ENCODE measurements at regions not wholly inside any gene's neighbourhood (a gene's known extent, or its start where the extent isn't known, plus 50 kb on each side); places are given as distances from the start of the nearest gene placed in this dataset.
A peak's percentile ranks its signal among the peaks of the same experiment; 100 is the strongest.

DNA sequence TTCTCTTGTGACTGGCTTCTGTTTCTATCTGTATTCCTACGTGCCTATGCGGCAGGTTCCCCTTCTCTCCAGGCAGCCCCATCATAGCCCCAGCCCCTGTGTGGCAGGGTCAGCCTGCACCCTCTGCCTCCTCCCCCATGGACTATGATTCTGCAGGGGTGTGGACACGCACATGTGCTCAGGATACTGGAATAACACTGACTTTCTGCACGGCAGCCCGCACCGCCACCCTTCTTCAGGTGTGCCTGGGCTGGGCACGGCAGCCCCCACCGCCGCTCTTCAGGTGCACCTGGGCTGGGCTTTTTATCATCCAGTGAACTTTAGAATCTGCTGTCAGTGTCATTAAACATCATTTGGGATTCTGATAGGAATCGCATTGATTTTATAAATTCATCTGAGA, 202.6 kb upstream of the PPP2R2D start:
- ATAC-seq (no peak), DNase-seq (ENCODE audit: missing footprints) (peak; percentile 28)
- intact Hi-C loops (cut with DNase I) = no loop called here

DNA sequence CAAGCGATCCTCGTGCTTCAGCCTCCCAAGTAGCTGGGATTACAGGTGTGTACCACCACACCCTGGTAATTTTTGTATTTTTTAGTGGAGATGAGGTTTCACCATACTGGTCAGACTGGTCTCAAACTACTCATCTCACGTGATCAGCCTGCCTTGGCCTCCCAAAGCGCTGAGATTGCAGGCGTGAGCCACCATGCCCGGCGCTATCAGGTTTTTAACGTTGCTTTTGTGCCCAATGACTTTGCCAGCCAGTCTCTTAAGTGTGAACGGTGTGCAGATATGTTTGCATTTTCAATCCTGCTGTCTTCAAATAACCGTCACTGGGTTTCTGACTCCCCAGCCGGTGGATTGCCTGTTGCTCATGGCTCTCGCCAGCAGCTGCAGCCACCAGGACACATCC, 201.8 kb upstream of the PPP2R2D start:
- intact Hi-C loops (cut with DNase I) = no loop called here

DNA sequence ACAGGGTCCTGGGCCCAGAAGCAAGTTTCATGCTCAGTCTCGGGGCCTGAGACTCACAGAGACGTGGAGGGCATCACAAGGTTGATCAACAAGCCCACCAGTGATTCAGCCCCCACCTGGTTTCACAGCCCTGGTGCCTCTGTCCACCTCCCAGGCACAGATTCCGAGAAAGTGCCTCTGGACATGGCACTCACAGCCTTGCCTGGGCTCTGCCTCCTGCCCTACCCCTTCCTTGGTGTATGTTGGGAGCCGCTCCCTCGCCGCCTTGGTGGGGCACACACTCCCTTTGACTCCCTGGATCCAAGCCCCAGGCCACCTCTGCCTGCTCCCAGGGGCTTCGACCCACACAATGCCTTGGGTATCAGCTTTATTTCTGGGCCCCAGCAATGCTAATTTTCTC, 200.8 kb upstream of the PPP2R2D start:
- ATAC-seq (no peak), DNase-seq (ENCODE audit: missing footprints) (no peak)
- intact Hi-C loops (cut with DNase I) = no loop called here

More for the DNA sequence above, 201.8 kb upstream of the PPP2R2D start:
- DNase-seq (ENCODE audit: missing footprints) (peak; percentile 16), ATAC-seq (no peak)

DNA sequence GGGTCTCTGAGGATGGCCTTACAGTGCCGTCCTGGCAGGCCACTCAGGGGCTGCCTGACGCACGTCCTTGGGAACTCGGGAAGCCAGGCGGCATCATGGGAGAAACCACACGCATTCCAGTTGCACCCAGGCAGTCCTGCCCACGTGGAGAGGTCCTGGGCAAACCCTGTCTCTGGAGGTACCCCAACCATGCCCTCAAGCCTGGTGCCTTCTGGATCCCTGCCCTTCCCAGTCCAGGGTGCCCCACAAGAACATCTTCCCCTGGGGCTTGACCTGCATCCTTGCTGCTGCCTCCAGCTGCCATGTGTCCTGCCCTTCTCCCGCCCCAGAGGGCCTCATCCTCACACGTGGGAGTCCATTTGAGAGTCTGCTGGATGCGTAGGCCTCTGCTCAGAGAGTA, 200.3 kb upstream of the PPP2R2D start:
- no peak for ATAC-seq
- peak; percentile 39 for DNase-seq (ENCODE audit: missing footprints)
- intact Hi-C loops (cut with DNase I) = no loop called here

DNA sequence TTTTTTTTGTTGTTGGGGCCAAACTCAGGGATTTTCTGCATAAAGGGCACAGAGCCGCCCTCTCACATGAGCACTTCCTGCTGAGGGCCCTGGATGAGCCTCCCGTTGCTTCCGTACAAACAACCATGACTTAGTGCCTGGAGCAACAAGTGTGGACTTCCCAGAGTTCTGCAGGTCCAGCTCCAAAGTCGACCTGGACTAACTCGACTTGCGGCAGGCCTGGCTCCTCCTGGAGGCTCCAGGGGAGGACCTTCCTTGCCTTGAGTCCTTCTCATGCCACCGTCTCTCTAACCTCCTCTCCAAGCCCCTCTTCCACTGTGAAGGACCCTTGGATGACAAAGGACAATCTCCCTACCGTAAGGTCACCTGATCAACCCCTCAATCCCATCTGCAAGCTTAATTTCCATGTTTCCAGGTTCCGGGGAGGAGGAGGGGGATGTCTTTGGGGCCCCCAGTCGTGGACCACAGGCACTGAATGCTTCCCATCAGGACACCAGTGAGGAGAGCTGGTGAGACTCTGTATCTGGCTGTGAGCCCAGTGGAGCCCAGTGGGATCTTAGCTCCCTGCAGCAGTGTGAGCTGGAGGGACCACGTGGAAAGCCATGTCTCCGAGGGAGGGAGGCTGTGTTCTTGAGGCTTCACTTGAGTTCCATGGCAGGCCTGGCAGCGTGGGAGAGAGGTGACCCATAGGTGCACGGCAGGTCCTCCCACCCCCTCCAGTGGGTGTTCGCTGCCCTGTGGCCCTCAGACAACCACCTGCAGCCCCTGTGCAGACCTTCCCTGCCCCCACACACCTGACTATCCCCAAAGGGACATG, 199.5 kb upstream of the PPP2R2D start:
- DNase-seq (ENCODE audit: missing footprints) (peak; percentile 44), ATAC-seq (no peak)
- intact Hi-C loops (cut with DNase I) = no loop called here

DNA sequence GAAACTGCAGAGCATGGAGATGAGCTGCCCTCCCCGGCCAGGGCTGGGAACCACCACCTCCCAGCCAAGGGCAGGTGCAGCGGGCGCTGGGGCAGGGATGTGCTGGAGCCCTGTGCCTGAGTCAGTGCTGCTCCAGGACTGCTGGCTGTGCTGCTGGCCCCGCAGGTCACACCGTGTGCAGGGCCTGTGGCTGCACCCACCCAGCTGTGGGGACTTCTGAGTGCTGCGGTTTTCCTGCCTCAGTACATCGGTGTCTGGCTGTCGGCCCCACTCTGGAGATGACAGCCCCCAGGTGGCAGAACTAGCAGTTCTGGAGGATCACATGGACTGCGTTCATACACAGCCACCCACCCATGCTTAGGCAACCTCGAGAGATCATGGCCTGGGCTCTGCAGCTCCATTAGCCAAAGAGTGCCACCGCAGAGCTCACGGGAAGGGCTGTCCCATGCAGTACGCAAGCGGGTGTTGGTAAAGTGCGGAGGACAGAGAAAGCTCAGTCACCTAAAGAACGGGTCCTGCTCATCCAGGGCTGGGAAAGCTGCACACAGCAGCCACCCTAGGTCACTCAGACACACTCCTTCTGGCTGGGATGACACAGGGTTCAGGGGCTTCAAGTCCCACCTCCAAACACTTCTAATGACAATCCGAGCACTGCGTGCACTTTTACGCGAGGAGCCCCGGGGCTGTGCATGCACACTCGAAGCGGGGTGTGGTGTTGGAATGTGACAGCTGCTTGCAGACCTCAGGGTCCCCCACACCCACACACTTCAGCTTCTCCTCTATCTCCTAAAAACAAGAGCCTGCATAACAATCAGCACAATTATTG, 198.1 kb upstream of the PPP2R2D start:
- DNase-seq (ENCODE audit: missing footprints) (peak; percentile 46), ATAC-seq (no peak)
- intact Hi-C loops (cut with DNase I) = no loop called here

DNA sequence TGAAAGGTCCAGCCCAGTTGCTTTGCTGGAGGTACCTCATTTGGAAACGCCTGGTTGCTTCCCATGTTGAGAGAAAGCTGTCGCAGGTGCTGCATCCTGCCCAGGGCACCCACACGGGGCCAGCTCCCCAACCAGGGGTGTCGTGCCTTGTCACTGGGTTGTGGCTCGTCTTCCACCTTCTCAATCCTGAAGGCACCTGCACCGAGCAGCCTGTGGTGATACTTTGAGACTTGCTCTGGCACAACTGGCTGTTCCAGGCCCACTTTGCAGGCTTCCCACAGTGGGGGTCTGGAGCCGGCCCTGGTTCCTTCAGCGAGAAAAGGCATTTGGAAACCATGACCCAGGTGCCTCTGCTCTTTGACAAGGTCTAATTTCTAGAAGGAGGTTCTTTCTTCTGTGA, 197.3 kb upstream of the PPP2R2D start:
- DNase-seq (ENCODE audit: missing footprints) = peak; percentile 35
- intact Hi-C loops (cut with DNase I) = no loop called here
- ATAC-seq = no peak

DNA sequence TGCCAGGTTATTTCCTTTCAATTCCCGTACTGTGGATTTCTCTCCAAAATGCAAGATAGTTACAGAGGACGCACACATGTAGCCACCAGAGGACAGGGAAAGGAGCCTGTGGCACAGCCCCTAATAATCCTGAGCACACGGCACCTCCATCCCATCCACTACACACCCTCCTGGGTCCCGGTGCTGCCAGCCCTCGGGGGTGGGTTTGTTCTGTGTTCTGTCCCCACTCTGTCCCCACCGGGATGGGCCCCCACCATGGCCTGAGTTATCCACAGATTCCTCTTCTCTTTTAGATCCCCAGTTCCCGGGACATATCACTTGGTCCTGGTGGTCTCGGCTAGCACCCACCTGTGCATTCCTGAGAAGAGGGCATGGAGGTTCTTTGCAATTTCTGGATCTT, 196.9 kb upstream of the PPP2R2D start:
- ATAC-seq (no peak), DNase-seq (ENCODE audit: missing footprints) (peak; percentile 22)
- intact Hi-C loops (cut with DNase I) = no loop called here

DNA sequence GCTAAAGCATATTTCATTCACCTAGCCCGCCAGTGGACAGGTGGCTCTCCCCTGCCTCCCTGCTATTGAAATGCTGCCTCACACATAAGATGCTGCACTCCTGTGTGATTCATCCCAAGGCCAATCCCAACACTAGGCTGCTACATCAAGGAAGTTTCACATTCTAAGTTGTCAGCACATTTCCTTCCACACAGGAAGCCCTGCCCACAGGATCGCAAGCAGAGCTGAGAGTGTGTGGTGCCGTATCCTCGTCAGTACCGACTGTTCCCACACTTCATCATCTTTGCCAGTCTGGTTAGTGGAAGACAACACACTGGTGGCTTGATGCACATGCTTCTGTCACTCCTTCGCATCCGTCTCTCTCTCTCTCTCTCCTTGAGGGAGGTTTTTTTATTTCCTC, 194.3 kb upstream of the PPP2R2D start:
- peak; percentile 23 for DNase-seq (ENCODE audit: missing footprints)
- intact Hi-C loops (cut with DNase I) = no loop called here
- ATAC-seq = no peak

DNA sequence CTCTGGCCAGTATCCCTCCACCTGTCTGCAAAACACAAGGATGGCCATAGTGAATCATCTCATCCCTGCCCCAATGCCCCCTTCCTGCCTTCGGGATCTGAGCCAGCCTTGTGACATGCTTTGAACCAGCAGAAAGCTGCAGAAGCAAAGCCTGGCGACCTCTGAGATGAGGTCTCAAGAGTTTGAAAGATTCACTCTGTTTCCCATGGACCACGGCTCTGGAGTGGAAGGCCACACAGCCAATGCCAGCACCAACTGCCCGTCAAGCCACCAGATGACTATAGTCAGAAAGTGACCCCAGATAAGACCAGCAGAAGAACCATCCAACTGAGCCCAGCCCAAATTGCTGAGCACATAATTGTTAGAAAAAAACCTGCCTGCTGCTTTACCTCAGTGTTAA, 193.9 kb upstream of the PPP2R2D start:
- intact Hi-C loops (cut with DNase I) = no loop called here
- no peak for ATAC-seq

DNA sequence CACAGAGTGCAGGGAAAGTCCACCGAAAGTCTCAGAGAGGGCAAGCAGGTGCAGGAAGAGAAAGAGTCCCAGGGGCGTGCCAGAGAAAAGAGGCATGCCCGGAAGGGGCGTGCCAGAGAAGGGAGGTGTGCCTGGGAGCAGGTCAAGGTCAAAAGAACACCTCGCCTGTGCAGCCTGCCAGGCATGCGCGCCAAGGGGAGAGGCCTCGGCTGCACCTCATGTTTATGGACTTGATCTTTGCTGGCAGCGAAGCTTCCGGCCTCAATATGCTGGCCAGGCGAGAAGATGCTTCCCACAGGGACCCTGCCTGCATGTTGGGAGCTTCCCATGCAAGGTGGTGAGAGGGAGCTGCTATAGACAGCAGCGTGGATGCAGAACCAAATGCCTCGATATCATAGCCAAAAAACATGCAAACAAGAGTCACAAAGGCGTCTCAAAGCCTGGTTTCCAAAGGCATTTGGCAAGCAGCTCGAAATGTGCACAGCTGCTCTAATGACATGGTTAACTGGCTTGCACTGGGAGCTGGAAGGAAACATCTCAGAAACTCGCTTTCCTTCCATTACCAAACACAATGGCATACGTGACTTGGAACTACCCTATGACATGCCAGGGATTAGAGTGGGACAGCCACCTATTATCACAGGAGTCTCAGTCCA, 192.5 kb upstream of the PPP2R2D start:
- intact Hi-C loops (cut with DNase I) = no loop called here
- no peak for ATAC-seq
- DNase-seq (ENCODE audit: missing footprints) = peak; percentile 18

More for the DNA sequence above, 193.9 kb upstream of the PPP2R2D start:
- DNase-seq (ENCODE audit: missing footprints) = peak; percentile 26

DNA sequence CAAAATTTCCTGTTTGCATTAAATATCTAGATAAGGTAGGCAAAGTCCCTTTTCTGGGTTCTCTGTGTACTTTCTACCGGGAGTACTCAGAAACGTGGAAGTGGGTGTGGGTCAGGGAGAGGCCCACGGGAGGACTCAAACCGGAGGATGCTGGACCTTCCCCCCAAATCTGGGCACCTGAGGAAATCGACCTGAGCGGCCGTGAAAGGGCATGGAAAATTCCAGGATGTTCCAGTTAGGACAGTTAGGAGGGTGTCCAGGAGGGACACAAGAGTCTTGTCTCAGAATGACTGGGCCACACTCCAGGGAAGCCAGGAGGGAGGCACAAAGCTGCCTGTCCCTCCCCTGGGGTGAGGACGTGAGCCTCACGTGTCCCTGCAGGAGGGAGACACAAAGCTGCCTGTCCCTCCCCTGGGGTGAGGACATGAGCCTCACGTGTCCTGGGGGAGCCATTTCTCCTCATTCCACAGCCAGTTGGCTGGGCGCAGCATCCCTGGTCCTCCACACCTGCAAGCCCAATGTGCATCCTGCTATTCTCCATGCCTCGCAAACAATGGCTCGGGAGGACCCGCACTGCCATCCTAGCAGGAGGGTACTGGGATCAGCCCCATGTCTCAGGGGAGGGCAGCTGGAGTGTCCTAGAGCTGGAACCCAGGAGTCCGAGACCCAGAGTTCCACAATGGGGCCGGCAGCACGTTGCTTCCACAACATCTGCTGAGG, 190.5 kb upstream of the PPP2R2D start:
- intact Hi-C loops (cut with DNase I) = no loop called here
- peak; percentile 62 for DNase-seq (ENCODE audit: missing footprints)
- ATAC-seq = no peak

DNA sequence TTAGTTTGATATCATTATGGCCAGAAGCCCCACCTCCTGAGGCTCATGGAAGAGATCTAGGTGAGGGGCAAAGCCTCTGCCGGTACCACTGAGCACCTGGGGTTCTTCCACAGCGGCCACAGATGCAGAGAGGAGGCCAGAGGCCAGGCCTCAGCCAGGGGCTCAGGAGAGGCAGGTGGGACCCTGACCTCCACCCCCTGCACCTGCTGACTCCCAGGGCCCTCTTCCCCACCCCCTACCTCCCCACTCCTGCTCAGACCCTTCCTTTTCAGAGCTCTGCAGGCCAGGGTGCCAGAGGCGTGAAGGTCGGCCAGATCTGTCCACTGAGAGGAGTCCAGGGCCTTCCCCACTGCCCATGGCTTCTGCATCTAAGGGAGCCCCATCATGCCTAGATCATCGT, 178.7 kb upstream of the PPP2R2D start:
- intact Hi-C loops (cut with DNase I) = no loop called here
- ATAC-seq (no peak), DNase-seq (ENCODE audit: missing footprints) (no peak)

DNA sequence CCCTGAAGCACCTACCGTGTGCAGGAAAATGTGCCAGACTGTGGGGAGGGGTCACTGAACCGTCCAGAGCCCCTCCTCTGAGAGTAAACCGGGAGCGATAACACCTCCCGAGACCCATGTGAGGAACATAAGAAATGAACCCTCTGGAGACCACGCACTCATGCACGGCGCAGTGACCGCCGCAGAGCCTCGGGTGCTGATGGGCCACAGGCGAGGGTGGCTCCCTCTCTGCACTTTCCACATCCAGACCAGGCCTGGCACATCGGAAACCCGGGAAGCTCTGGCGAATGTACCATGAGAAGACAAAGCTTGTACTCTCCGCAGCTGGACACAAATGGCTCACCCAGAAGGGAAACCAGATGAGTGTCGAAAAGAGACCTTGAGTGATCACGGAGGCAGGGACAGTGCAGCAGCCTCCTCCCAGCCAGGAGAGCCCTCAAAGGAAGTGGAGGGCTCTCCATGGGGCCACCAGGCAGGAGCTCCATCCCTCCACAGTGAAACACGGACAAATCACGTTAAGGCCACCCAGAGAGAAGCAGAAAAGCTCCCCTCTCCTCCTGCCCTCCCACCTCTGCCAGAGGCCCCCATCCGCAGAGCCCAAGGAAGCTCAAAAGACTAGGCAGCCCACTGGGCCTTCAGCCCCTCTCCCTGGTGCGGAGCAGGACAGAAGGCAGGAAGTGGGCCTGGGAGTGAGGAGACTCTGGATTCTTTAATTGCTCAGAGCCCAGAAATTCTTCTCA, 178.1 kb upstream of the PPP2R2D start:
- no peak for DNase-seq (ENCODE audit: missing footprints)
- no peak for ATAC-seq
- intact Hi-C loops (cut with DNase I) = no loop called here

DNA sequence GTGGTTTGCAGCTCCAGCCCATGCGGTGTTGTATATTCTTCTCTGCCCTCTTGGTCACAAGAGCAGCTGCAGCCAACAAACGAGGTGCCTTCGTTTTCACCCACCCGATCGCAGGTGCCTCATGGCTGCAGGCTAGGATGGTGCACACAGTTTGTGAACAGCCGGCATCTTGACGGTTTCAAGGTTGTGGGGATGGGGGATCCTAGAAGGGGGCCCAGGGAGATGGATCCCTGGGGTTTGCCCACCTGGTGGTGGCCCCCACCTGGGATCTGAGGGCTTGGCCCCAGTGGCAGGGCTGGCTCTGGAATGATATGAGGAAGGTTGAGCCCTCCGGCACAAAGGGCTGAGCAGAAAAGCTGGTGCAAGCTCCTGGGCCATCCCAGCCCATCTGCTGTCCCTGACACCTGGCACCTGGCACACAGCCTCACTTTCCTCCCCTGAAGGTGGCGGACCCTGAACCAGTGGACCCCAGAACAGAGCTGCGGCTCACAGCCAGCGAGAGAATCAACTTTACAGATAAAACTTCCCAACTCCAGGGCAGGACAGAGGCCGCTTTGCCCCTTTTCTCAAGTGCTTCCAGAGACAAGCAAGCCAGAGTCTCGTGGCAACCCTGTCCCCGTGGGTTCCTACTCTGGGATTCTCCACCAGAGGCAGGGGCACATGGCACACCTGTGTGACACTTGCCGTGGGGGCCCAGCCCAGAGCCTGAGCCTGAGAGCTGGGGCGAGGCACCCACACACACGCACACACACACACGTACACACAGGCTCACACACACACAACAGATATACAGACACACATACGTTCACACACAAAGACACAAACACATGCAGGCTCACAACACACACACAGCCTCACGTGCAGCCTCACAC, 177.3 kb upstream of the PPP2R2D start:
- DNase-seq (ENCODE audit: missing footprints) (peak; percentile 69), ATAC-seq (no peak)
- intact Hi-C loops (cut with DNase I) = no loop called here

DNA sequence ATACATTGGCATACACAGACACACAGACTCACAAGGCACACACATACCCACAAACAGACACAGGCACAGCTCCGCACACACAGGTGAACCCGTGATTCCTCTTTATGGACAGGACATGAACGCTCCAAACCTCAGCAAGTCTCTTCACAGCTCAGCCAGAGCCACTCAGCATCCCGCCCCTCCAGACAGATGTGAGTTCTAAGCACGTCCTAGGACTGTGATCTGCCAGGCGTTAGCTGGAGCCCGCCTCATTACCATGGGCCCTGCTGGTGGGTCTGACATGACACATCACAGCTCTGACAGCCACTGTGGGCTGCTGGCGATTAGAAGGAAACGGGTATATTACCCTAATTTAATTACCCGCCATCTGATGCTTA, 176.7 kb upstream of the PPP2R2D start:
- intact Hi-C loops (cut with DNase I) = no loop called here
- DNase-seq (ENCODE audit: missing footprints) (no peak), ATAC-seq (no peak)

DNA sequence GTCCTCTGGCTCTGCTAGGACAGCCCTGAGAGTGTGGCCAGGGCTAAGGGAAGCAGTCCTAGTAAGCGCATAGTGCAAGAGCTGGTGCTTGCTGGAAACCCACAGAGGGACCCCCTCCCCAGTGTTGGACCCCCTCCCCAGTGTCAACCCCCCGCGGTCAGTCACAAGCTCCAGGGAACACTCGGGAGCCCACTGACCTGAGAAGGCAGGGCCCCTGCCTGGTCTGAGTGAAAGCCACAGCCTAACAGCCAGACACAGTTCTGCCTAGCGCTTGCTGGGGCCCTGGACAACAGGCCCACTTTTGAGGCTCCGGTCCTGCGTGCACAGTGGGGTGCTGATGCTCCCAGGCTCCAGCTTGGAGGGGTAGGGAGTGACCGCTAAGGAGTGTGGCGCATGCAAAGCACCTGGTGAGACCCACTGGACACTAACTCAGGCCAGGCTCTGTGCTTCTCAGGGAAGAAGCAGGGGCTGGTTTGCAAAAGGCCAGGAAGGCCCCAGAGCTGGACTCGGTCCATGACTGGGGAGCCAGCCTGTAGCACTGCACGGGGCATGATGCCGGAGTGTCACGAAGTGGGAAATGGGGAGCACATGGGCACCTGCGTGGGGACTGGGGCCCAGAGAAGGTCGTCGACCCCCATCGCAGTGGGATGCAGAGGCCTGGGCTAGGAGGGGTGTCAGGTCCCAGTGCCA, 175.8 kb upstream of the PPP2R2D start:
- ATAC-seq (no peak), DNase-seq (ENCODE audit: missing footprints) (no peak)
- intact Hi-C loops (cut with DNase I) = no loop called here
